Hematopoietic multipotent progenitor cell treated with erythropoietin and hydrocortisone succinate and interleukin-3 and kit ligand, for 6 days (in vitro differentiated cells): ENCODE measurements at regions not wholly inside any gene's neighbourhood (a gene's known extent, or its start where the extent isn't known, plus 50 kb on each side); places are given as distances from the start of the nearest gene placed in this dataset.
"Not testable (repeated sequence)": the region's sequence is repeated elsewhere in the genome, so short reads cannot be mapped to it uniquely, and the experiment has no call there.

Experiments used
- DNase-seq: peaks from one replicate; pipeline ENCODE4 v3.0.0-alpha.2; 2015

DNA sequence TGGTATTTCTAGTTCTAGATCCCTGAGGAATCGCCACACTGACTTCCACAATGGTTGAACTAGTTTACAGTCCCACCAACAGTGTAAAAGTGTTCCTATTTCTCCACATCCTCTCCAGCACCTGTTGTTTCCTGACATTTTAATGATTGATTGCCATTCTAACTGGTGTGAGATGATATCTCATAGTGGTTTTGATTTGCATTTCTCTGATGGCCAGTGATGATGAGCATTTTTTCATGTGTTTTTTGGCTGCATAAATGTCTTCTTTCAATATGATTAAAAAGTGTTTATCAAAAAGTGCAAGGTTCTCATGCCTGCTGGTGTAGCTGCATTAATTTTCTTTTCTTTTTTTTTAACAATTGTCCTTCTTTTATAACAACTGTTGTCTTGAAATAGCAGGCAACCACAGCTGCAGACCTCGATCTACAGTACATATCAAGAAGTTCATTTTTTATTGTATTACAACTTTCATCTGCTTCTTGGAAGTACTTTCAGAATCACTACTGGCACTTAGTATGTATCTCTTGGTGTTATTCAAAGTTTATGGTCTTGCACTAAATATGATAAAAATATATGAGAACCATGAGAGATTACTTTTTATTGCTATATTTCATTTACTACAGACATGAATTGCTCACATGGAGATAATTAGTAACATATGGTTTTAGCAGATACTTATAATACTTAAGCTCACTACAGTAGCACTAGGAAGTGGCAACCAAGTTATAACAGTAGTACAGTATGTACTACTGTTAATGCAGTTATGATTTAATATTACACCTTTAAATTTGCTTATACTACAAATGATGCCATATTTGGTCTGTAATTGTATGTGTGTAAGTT is 358.0 kb downstream of the ETV1 start:
- DNase-seq, result not testable (repeated sequence)

DNA sequence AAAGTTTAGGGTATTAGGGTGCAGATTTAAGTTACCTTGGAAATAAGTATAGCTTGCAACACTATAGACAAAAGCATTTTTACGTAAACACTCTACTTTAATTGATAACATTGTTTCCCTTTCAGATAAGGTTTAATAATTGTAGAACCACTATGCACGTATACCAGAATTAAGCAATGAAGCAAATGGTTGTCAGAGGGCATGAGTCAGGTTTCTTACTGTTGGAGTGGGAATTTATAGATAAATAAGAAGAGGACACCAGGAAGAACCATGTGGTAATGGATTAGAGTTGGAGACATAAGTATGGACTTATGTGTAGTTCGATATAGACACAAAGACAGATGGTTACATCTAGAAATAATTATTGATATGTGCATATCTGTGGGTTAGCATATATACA is 355.6 kb downstream of the ETV1 start:
- DNase-seq, result no peak

DNA sequence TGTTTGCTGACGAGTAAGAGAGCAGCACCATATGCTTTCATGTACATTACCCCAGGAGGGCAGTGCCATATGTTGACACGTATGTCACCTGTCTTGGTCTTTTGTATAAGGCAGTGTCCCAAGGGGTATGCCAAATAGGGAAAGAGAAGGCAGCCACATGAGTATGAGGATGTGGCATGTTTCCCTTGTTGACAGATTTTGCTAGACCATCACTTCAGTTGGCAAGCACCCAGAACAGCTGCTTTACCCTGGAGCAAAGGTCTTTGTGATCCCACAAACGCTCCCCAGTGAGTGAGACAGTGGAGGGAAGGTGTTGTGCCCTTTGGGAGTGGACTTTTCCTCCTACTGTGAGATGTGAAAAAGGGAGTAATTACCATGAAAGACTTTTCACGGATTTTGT is 350.1 kb downstream of the ETV1 start:
- no peak for DNase-seq

DNA sequence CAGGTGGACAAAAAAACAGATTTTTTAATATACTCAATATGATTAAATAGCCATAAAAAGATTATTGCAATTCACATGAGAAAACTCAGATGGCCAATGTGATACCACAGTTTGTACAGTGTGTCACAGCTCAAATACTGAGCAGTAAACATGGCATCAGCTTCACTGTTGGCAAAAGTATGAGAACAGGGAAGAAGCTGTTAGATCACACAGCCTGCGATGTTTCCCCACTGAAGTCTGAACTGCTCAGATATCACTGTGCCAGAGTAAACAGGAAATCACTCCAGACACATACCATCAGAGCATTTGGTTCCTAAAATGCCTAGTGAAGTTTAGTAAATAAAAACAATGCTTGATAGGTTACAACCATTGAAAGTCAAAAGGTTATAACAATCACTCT is 347.8 kb downstream of the ETV1 start:
- no peak for DNase-seq

DNA sequence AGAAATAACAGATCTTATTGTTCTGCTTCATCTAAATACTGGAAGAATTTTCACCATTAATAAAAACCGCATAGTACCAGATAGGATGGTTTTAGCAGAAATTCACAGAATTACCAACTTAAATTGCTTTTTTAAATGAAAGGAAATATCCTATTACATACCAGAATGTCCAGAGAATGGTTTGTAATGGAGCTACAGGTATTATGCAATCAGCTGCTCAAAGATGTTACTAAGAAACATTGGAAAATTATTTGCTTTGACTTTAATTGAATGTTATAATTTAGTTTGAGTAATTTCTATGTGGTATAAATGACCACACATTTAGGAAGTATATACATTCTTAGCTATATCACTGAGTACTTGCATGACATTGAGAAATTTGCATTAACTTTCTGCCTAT is 338.3 kb downstream of the ETV1 start:
- DNase-seq, result no peak

DNA sequence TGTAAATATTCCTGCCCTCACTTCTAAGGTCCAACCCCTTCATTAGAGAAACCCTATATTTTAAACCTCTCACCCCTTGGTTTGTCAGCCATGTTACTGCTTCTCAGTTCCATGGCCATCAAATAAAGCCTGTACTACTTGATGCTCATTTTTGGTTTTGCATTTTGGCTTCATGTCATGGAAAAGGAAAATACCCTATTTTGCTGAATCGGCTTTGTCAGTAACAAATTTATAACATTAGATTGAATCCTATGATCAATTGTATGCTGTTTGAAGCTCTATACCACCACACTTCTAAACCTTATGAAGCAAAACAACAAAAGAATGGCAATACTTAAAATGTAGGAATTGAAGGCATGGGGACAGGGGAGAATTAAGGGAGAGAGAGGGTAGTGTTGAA is 333.1 kb downstream of the ETV1 start:
- DNase-seq, result no peak

DNA sequence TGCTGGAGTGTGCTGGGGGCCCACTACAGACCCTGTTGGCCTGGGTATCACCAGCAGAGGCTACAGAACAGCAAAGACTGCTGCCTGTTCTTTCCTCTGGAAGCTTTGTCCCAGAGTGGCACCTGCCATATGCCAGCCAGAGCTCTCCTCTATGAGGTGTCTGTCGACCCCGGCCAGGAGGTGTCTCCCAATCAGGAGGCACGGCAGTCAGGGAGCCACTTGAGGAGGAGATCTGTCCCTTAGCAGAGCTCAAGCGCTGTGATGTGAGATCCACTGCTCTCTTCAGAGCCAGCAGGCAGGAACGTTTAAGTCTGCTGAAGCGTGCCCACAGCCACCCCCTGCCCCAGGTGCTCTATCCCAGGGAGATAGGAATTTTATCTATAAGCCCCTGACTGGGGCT is 316.2 kb downstream of the ETV1 start:
- DNase-seq, result no peak

DNA sequence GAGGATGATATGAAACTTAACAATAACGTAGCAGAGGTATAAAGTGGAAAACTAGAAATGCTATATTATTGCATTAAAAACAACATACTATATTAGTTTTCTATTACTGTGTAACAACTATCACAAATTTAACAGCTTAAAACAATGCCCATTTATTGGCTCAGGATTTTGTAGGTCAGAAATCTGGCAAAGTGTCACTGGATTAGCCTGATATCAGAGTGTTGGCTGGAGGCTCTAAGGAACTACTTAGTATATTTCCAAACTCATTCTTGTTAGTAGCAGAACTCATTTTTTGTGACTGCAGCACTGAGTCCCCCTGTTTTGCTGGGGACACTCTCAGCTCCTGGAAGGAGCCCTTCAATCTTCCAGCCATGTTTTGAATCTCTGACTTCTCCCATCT is 306.8 kb downstream of the ETV1 start:
- no peak for DNase-seq

DNA sequence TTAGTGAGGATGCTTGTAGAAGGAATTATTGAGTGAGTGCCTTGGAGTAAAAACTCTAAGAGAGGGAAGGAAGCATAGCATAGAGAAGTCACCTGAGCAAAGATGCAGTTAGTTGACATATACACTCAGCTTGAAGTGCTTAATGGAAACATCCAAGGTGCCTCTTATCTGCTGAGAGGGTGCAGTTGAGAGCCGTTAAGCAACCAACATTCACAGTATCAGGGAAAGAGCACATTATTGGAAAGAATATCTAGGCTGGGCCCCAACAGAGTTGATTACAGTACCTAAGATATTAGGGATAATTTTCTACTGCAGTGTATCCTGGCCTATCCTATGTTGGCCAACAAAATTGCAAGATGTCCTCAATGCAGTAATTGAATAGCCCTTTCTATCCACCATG is 302.0 kb downstream of the ETV1 start:
- no peak for DNase-seq

DNA sequence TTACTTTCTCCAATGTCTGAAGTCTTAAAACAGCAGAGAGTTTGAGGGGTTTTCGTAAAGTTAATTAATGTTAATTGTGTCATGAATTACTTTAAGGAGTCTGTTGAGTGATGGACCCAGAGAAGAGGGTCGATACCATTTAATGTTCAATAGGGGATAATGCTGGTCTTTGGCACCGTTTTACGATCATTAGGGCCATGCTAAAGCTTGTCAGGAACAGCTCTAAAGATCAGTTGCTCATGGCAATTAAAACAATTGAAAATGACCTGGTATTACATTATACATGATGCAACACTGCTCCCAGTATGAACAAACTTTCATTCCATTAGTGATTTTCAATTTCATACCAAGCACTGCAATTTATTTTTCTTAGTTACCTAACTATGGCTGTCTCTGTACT is 296.9 kb downstream of the ETV1 start:
- DNase-seq, result no peak

DNA sequence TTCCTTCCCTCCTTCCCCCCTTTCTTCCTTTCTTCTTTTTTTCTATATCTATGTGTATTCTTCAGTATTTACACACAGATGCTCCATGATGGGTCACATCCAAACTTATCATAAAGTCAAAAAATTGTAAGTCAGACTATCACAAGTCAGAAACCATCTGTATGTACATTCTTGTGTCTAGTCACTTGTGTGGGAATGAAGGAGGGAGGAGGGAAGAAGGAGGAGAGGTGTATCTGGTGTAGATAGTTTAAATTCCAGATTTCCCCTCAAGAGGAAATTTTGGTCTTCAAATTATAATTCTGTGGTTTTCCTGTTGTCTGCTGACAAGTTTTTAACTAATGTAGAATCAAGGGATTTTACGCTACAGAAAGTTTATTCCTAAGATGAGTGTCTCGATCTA is 287.2 kb downstream of the ETV1 start:
- DNase-seq, result no peak

DNA sequence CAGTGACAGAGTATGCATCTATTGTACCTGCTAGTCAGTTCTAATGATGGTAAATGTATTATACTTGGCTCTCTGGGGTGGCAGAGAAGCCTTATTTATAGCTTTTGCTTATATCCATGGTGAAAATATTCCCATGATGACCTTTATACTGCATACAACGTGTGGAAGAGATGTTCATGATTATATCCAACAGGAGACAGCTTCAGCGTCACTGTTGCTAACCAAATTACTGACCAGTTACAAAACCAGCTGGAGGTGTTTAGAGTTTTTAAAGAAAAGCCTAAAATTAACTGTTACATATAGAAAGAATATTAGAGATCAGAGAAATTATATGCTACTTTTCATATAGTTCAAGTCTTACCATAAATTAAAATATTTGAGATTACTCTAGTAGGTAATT is 280.8 kb downstream of the ETV1 start:
- DNase-seq, result no peak

DNA sequence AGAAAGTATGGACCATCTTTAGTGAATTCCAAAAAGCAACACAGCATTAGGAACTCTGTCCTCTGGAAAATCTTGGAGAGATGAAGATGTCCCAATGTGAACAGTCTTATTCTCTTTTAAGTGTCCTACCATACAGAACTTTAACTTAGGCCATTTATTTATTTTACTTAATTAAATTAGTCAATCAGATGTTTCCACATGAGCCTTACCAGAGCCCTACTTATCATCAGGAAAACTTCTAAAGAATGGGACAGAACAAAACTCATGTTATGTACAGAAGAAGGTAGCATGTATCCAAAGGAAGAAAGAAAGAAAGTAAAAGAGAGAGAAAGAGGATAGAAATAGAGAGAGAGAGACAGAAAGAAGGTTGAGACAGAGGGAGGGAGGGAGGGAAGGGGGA is 276.4 kb downstream of the ETV1 start:
- DNase-seq, result no peak

DNA sequence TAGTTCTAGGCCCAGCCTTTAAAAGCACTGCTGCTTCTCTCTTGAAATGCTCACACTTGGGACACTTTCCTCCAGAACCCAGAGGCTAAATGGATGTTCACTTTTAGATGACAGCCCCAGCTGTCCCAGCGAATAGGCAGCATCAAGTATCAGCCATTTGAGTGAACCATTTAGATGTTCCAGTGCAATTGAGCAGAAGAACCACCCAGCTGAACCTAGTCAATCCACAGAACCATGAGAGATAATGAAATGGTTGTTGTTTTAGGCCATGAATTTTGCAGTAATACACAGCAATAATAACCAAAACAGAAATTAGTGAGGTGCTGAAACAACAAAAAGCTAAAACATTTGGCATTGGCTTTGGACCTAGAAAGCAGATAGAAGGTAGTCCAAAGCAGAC is 273.9 kb downstream of the ETV1 start:
- no peak for DNase-seq

DNA sequence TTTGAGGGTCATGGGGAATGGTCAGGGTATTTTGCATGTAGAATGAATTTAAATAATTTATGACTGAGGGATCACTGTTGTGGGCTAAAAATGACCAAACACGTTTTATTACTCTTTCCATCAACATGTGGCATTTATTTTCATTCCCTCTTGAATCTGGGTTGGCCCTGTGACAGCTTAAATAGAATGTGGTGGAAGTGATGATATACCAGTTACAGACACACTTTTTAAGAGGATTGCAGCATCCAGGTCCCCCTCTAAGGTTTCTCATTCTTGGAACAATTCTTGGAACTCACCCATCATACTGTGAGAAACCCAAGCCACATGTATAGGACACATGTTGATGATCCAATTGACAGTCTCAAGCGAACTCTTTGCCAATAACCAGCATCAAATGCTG is 272.4 kb downstream of the ETV1 start:
- DNase-seq, result no peak

DNA sequence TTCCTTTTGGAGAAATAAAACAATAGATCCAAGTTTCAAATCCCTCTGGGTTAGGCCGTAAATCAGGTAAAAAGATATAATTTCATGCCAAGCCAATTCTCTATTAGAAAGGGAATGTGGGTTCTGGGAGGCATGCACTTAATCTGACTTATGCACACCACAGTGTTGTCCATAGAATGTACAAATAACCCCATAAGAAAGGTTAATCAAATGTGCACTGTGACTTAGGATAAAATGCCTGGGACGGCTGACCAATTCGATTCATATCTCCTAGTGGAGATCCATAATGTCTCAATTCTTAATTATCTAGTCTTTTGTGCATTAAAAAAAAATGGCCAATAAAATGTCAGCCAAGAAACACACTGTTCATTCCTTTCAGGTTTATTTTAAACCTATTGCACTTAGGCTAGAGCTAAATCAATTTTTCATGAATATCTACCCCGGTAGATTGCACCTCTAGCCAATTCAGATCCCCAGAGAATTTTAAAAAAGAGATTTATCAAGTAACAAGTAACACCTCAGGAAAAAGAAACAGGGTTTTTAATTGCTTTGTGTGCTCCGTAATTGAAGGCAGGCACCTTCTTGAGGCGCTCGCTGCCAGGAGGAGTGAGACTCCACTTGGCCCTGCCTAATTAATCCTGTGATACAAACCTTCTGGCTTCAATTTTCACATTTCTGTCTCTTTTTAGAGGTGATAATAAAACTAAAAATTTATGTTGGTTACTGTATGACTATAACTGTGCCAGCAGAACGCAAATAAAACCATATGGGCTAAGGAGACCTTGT is 265.1 kb downstream of the ETV1 start:
- no peak for DNase-seq

DNA sequence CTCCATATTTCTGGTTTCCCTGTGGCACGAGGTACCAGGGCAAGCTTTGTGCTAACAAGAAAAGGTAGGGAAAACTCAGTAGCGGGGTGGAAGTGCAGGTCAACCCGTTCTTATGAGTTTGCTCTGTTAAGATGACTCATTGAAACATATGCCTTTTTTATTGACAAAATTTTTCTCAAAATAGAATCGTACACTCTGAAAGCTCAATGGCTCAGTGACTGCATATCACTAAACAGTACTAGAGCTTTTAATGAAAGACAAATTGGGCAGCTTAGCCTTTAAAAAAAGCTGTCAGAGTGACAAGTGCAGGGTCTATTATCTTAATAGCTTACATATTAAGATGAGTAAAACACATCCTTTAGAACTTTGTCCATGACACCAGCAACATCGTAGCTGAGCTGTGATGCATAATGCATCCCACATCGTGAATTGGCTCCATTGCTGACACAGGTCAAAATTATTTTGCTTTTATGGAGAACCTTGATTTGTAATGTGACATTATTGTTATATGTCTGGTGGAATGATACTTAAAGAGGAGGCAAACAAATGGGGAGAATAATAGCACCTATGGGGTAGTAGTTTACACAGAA is 264.4 kb downstream of the ETV1 start:
- no peak for DNase-seq

DNA sequence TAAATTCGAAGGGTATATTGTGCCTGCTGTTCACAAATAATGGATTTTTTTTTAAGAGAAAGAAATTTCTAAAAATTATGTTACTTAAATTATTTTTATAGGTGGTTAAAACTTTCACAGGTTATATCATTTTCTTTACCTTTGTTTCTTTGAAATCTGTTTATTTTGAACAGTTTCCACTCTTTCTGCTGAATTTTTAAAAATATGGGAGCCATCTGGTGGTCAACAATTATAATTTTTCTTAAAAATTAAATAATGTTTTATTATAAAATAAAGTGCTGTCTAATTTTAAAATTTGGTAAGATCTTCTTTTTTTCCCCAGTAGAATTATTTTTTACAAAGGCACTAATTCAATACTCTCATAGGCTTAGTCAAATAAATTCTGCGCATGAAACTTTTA is 263.9 kb downstream of the ETV1 start:
- DNase-seq, result no peak

DNA sequence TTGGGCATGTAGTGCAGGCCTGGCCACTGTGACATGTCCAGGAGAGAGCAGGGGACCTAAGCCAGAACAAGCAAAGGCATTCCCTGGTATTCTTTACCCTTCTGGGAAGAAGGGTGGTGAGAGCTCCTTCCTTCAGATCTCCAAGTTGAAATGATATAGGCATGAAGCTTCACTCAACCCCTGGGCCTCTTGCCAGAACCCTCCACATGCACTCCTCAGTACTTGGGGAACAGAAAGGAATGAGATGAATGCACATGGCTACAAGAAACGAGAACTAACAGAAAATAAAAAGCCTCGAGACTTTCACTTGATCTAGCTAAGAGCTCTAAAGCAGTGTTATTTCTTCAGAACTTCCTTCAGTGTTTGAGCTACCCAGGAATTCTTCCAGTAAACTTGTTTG is 262.2 kb downstream of the ETV1 start:
- no peak for DNase-seq

DNA sequence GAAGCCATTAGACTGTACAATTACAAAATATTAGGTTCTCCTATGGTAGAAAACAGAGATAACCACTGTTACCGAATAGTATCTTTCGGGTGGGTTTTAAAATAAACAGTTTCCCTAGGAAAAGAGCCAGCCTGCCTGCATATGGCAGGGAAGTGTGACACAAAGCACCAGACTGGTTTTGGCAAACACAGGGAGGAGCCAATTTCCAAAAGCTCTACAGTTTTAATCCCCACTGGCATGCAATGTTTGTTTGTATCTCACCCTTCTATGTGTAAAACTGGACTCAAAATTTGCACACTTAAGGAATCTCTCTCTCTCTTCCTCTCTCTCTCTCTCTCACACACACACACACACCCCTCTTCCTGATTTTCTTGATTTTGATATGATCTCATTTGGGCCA is 261.7 kb downstream of the ETV1 start:
- no peak for DNase-seq

DNA sequence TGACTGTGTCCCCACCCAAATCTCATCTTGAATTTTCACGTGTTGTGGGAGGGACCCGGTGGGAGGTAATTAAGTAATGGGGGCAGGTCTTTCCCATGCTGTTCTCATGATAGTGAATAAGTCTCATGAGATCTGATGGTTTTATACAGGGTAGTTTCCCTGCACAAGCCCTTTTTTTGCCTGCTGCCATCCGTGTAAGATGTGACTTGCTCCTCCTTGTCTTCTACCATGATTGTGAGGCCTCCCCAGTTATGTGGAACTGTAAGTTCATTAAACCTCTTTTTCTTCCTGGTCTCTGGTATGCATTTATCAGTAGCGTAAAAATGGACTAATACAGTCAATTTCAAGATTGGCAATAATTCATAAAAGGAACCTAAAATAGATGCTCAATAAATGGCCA is 261.0 kb downstream of the ETV1 start:
- not testable (repeated sequence) for DNase-seq

DNA sequence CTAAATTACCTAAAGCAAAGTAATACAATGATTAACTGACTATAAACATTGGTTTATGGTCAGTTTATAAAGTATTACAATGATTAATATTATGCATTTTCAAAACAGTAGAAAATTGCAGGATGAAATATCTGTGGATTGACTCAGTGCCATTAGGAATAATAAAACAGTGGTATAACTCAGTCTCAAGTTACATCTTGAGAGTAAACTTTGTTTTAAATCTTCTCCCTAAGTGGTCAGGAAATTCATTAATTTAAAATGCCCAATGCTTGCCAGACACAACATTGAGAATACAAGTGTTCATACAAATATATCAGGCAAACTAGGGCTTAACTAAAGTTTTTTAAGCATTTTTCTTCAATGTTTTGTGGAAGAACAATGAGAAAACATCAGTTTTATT is 257.8 kb downstream of the ETV1 start:
- DNase-seq, result no peak

DNA sequence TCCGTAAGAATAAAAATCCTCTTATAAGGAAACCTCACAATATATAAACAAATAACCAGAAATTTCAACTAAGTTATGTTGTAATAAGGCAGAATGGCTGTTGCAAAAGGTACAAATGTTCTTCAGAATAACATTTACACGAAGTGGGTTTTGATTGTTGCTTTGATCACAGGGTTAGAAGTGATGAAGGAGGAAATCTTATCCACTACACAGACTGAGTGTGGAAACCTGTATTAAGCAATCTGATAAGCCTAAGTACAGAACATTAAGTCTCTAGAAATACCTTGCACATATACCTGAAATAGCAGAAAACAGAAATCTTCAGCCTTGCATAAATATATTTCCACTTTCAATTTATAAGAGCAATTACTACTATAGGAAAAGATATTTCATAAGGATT is 251.9 kb downstream of the ETV1 start:
- no peak for DNase-seq

DNA sequence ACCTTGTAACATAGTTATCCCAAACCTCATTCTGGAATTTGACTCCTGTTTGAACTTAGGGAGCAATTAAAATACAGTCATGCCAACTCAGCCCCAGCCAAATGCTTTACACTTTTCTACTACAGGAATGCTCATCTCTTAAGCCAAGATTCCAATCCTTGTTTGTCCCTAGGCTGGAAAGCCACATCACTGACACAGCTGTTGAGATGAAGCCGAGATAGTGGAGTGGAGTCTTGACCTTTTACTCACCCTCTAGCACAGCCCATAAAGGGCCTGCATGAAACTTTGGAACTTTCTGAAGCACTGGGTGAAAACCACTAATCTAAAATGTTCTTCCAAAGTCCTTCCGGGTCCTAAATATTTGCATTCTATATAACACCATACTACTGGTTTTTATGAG is 247.3 kb downstream of the ETV1 start:
- no peak for DNase-seq
